ENCODE measurements at regions not wholly inside any gene's neighbourhood (a gene's known extent, or its start where the extent isn't known, plus 50 kb on each side); places are given as distances from the start of the nearest gene placed in this dataset.

- TF ChIP-seq CTCF (IDR thresholded peaks at IDR 0.05) (no peak), POLR2A (IDR thresholded peaks at IDR 0.05) (no peak)
Observed at GRCh38 chr5:51732304-51732703, 349.1 kb downstream of the ISL1 start.

All from body of pancreas (tissue), 4 donors.